Type B pancreatic cell (in vitro differentiated cells): ENCODE measurements at regions not wholly inside any gene's neighbourhood (a gene's known extent, or its start where the extent isn't known, plus 50 kb on each side); places are given as distances from the start of the nearest gene placed in this dataset.

Source experiments
- DNase-seq: peaks from one replicate; pipeline ENCODE4 v3.0.0; 2021; ENCODE audit warnings: mixed read lengths; ENCODE audit not compliant: unreplicated experiment; ENCODE audit errors: extremely low spot score
- H3K27ac Mint-ChIP-seq: 2 replicates; pipeline ENCODE4 v1.8.0; 2021; ENCODE audit warnings: mild to moderate bottlenecking, mixed read lengths
- H3K27me3 Mint-ChIP-seq: 2 replicates; pipeline ENCODE4 v1.8.0; 2021; ENCODE audit warnings: mixed read lengths
- H3K36me3 Mint-ChIP-seq: 2 replicates; pipeline ENCODE4 v1.8.0; 2021; ENCODE audit warnings: mixed read lengths
- H3K4me1 Mint-ChIP-seq: one replicate; pipeline ENCODE4 v1.8.0; 2021; ENCODE audit warnings: mixed read lengths; ENCODE audit not compliant: unreplicated experiment
- H3K4me3 Mint-ChIP-seq: 2 replicates; pipeline ENCODE4 v1.8.0; 2021; ENCODE audit warnings: mild to moderate bottlenecking, mixed read lengths
- H3K9me3 Mint-ChIP-seq: 2 replicates; pipeline ENCODE4 v1.8.0; 2021; ENCODE audit warnings: mixed read lengths
- CTCF ChIP-seq: fragments of 200-600 bp; sonication (generic); conservative IDR thresholded peaks from 2 replicates; pipeline ENCODE4 v1.5.0; 2021; ENCODE audit warnings: antibody characterized with exemption, mild to moderate bottlenecking

GRCh38 chr9:99389087-99390033 is 167.3 kb downstream of the SEC61B start:
- Mint-ChIP-seq H3K27ac (no peak overlapping the region), H3K36me3 (no peaks in the 10 kb centered on the region), H3K4me3 (no peak overlapping the region), H3K9me3 (no peaks in the 10 kb centered on the region), H3K4me1 (no peaks in the 10 kb centered on the region), H3K27me3 (no peaks in the 10 kb centered on the region)
- DNase-seq, result no peak
- no peak for TF ChIP-seq CTCF

- no peaks in the 10 kb centered on the region for H3K4me1 Mint-ChIP-seq
- no peak overlapping the region for H3K4me3 Mint-ChIP-seq
- peaks cover 6% of the 10 kb centered on the region for H3K36me3 Mint-ChIP-seq
- no peaks in the 10 kb centered on the region for H3K27me3 Mint-ChIP-seq
- no peak for DNase-seq
- H3K9me3 Mint-ChIP-seq, result no peaks in the 10 kb centered on the region
- no peak overlapping the region for H3K27ac Mint-ChIP-seq
- TF ChIP-seq CTCF, result no peak
These were observed 170.0 kb downstream of the SEC61B start for GRCh38 chr9:99391937-99392594.

- no peak overlapping the region for H3K27ac Mint-ChIP-seq
- H3K4me1 Mint-ChIP-seq, result no peaks in the 10 kb centered on the region
- H3K27me3 Mint-ChIP-seq, result no peaks in the 10 kb centered on the region
- no peak for DNase-seq
- no peak for TF ChIP-seq CTCF
- no peaks in the 10 kb centered on the region for H3K9me3 Mint-ChIP-seq
- H3K36me3 Mint-ChIP-seq, result peaks cover 6% of the 10 kb centered on the region
- no peak overlapping the region for H3K4me3 Mint-ChIP-seq
These were observed 170.9 kb downstream of the SEC61B start for GRCh38 chr9:99392986-99393385.

GRCh38 chr9:99393993-99394392 is 171.9 kb downstream of the SEC61B start:
- DNase-seq, result no peak
- peaks cover 6% of the 10 kb centered on the region for H3K36me3 Mint-ChIP-seq
- TF ChIP-seq CTCF, result no peak
- no peak overlapping the region for H3K27ac Mint-ChIP-seq
- H3K4me3 Mint-ChIP-seq, result no peak overlapping the region
- no peaks in the 10 kb centered on the region for H3K4me1 Mint-ChIP-seq
- H3K9me3 Mint-ChIP-seq, result no peaks in the 10 kb centered on the region
- H3K27me3 Mint-ChIP-seq, result no peaks in the 10 kb centered on the region

GRCh38 chr9:99398241-99398640 is 176.2 kb downstream of the SEC61B start:
- no peaks in the 10 kb centered on the region for H3K27me3 Mint-ChIP-seq
- TF ChIP-seq CTCF, result no peak
- no peaks in the 10 kb centered on the region for H3K9me3 Mint-ChIP-seq
- H3K4me1 Mint-ChIP-seq, result no peaks in the 10 kb centered on the region
- no peak overlapping the region for H3K4me3 Mint-ChIP-seq
- H3K27ac Mint-ChIP-seq, result no peak overlapping the region
- no peak for DNase-seq
- H3K36me3 Mint-ChIP-seq, result peaks cover 6% of the 10 kb centered on the region
